ENCODE measurements at regions not wholly inside any gene's neighbourhood (a gene's known extent, or its start where the extent isn't known, plus 50 kb on each side); places are given as distances from the start of the nearest gene placed in this dataset.
"Not testable (repeated sequence)": the region's sequence is repeated elsewhere in the genome, so short reads cannot be mapped to it uniquely, and the experiment has no call there.

DNA sequence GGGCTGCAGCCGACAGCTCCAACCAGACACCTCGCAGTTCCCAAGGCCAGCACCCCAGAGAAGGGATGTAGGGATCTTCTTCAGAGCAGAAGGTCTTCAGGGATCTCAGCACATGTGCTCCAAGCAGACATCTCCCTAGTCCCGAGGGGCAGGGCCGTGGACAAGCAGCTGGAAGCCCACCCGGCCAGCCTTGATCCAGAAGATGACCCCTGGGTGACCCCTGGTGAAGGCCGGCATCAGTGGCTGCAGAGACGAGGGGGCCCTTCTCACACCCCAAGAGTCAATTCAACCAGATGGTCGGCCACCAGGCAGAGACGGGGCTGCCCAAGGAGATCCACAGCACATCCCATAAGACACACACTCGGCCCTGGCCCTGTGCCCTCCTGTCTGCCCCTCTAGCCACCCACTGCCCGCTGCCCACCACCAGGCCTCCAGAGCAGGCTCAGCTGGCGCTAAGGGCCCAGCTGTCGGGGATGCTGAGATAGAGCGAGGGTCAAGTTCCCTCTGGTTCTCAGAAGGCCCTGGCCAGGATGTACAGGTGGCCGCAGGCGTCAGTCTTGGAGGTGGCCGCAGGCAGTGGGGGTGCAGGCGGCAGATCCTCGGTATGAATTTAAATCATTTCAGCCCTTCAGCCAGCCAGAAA lies 168.3 kb downstream of the BRD1 start:
- DNase-seq (ENCODE audit: low spot score) = no peak

DNA sequence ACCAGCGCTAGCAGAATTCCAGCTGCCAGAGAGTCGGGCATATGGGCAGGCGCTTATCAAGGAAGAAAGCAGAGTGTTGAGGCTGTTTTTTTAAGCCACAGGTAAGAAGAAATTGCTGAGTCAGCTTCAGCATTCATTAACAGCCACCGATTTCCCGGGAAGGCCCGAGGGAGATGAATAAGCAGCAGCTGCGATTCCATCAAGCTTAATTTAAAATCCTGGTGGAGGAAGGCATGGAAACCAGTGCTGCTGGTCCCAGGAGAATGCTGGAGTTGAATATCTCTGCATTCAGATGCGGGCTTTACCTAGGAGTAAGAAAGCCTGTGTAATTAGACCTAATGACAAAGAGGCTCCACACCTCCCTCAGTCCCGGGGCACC lies 168.8 kb downstream of the BRD1 start:
- no peak for DNase-seq (ENCODE audit: low spot score)

DNA sequence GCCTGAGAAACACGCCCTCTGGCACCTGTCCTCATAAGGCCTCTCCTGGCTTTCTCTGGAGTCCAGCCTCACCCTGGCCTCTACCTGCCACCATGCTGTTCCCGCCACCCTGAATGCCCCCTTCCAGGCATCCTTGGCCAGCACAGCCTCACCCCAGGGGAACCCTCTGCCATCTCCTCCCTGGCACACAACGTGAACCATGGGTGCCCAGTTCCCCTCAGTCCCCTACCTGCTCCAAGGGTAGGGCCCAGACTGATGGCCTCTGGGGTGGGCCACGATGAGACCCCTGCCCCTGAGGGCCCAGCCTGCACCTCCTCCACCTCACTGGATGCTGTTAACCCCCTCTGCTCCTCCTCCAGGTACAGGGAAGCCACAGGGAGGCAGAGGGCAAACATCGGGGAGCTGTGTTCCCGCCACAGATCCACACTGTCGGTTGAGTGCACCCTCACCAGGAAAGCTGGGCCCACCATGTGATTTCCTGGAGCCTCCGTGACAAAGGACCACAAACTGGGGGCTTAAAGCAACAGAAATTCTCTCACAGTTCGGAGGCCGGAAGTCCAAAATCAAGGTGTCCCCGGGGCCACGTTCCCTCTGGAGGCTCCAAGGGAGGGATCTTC lies 169.6 kb downstream of the BRD1 start:
- no peak for DNase-seq (ENCODE audit: low spot score)

DNA sequence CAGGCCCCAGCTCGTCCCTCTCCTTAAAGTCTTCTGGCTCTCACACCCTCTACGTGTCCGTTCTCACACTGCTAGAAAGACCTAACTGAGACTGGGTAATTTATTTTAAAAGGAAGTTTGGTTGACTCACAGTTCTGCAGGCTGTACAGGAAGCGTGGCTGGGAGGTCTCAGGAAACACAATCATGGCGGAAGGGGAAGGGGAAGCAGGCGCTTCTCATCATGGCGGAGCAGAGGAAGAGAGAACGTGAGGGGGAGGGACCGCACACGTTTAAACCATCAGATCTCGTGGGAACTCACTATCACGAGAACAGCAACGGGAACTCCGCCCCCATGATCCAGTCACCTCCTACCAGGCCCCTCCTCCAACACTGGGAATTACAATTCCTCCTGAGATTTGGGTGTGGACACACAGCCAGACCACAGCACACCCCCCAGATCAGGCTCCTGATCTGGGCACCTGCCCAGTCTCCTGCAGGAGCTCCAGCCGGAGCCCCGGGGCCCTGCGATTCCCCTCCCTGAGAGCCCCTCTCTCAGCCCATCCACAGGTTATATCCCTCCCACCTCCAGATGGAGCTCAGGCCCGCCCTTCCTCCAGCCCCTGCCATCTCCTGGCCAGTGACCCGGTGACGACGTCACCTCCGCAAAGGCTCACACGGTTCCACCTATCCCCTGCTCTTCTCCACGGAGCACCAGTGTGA lies 170.2 kb downstream of the BRD1 start:
- no peak for DNase-seq (ENCODE audit: low spot score)

DNA sequence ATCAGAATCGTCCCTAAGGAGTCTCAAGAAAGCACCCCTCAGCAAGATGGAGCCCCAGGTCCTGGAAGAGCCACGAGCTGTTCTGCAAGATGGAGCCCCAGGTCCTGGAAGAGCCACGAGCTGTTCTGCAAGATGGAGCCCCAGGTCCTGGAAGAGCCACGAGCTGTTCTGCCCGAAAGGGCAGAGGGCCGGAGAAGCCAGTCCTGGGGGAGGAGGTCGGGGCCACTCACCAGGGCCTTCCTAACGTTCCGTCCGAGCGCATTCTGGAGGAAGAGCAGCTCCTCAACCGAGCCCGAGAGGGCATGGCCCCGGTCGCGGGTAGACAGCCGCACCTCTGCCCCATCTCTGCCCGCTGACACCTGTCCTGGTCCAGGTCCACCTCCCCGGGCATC lies 170.8 kb downstream of the BRD1 start:
- not testable (repeated sequence) for DNase-seq (ENCODE audit: low spot score)

DNA sequence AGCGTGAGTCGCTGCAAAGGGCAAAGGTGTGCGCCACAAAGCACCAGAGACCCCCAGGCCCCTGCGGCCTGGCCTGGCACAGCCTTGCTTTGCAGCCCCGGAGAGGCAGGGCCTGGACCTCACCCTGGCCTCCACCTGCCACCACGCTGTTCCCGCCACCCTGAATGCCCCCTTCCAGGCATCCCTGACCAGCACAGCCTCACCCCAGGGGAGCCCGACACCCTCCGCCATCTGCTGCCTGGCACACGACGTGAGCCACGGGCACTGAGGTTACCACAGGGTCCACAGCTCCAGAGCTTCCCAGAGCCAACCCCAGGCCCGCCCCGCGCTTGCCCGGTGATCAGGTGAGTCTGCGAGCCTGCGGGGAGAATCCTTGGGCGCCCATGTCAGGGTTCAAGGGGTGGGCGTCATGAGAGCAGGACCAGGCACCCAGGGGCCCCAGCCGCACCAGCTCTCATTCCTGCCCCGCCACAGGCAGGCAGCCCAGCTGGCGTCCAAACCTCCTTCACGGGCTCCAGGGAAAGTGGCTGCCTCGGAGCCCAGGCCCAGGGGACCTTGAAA lies 171.3 kb downstream of the BRD1 start:
- DNase-seq (ENCODE audit: low spot score) = no peak

DNA sequence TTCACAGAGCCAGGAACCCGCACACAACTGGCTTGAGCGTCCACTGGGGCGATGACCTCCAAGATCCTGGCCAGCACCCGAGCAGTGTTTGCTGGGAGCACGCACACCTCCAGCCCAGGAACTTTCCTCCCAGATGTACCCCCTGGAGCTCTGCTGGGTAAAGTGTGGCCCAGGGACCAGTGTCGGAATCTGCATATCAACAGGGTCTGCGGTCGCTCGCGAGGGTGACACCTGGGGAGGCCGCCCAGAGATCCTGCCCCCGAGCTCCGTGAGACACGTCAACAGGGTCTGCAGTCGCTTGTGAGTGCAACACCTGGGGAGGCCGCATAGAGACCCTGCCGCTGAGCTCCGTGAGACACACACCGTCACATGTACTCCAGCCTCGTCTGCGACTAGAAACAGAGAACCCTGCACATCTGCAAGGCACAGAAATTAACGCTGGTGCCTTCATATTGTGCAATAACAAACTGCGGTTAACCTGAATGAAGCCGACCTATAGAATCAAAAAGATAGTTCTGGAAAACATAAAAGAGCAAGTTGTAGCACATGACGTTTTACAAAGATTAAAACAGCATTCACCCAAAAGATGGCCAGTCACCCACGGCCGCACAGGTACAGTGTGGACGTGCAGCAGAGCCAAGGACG lies 172.4 kb downstream of the BRD1 start:
- no peak for DNase-seq (ENCODE audit: low spot score)

DNA sequence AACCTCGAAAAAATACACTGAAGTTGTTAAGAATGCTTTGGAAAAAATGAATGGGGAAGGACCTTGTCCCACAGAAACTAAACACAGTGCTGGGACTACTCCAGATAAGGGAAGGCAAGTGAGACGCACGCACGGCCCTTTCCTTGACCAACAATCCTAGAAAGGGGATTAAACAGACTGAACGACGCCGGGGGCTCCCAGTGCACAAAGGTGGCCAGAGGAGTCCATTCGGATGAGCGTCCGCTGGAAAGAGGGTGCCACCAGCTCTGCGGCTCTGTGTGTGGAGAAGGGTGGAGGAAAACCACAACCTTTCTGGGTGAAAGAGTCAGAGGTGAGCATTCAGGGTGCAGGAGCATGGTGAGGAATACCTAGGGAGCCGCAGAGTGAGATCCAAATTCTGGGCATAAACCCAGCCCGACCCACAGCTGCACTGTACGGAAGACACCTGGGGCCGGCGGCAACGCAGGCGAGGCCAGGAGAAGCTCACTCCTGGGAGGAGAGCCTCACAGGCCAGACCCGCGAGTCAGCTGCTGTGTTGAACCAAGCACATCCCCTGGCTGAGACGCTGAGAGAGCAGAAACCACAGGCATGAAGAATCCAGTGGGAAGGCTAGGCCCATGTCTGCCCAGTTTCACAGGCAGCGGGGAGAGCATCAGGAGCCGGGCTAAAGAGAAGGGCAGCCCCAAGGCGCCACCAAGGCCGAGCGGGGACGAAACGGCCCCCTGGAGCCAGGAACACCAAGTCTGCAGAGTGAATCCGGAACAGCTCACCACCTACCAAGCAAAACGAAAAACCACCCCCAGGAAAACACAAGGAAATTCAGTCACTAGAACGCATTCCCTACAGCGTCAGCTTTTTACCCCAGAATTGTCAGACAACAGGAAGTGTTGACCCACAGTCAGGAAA lies 177.1 kb downstream of the BRD1 start:
- DNase-seq (ENCODE audit: low spot score) = no peak

DNA sequence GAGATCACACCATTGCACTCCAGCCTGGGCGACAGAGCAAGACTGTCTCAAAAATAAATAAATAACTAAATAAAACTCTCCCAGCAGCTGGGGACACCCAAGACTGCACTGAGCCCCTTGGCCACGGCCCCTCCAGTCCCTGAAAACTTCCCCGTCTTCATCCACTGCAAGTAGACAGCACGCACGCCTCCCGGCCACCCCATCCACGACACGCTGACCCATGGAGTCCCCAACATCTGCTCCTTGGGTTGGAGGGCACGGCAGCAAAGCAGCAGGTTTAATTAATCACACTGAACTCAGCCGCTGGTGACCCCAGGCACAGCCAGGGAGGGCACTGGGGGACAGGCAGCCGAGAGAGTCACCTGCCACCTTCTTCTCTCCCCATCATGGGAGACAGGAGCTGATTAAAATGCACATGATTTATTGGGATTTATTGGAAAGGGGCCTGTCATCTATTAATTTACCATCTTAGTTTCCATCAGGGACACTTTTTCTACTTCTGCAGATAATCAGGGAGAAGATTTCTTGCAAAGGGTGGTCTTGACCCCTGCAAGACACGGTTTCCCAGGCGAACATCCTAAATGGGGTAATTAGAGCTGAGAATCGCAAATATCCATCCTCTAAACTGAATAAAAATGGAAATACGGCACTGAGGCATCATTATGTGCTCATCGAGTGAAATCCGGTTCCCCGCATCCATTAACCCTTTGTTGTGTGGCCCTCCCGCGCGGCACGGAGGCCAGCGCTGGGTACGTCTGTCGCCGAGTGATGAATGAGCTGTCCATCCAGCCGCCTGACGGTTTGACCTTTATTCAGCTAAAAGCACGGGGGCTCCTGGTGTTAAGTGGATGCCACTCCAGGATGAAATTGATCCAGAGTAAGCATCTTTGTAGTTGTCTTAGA lies 178.3 kb downstream of the BRD1 start:
- no peak for DNase-seq (ENCODE audit: low spot score)

DNA sequence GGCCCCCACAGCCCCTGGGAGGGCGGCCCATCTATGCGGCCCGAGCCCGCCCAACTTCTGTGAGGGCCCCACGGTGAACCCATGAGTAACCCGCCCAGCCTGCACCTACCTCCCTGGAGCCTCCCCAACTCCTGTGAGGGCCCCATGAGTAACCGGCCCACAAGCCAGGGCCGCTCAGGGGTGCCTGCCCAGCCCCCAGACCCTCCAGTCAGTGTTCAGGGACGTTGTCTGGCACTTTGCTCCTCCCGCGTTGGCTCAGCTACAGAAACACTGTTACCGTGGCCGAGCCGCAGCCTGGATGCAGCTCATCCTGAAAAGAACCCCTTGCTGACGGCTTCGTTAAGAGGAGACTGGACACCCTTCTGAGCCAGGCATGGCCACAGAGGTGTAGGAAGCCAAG lies 179.6 kb downstream of the BRD1 start:
- DNase-seq (ENCODE audit: low spot score) = no peak

DNA sequence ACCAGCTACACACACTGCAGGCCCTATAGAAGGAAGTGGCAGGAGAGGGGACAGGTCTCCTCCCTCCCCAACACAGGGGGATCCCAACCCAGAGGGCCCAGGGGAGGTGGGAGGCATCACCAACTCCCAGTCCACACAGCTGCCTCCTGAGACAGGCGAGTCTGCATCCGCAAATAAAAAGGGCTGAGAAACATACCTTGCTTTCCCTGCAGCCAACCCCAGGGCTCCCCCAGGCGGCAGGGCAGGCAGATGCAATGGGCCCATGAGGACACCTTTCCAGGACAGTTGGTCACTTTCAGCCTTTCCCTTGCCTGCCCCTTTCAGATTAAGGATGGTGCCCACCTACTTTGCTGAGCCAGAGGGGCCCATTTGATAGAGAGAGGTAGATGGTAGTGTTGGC lies 180.0 kb downstream of the BRD1 start:
- DNase-seq (ENCODE audit: low spot score) = no peak

DNA sequence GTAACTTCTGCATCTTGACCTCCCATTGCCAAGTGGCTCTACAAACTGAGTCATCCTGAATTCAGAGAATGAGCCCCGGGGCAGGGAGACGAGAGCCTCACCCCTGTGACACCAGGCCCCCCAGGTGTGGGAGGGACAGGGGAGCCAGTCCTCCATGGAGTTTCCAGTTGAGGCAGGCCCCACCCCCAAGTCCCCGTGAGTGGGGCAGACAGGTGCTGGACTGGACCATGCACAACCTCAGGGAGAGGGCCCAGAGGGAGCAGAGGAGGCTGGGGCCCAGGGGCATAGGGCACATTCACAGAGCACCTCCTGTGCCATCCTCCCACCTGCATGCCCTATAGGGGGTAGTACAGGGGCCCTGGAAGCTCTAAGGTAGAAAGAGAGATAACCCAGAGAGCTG lies 180.8 kb downstream of the BRD1 start:
- no peak for DNase-seq (ENCODE audit: low spot score)

DNA sequence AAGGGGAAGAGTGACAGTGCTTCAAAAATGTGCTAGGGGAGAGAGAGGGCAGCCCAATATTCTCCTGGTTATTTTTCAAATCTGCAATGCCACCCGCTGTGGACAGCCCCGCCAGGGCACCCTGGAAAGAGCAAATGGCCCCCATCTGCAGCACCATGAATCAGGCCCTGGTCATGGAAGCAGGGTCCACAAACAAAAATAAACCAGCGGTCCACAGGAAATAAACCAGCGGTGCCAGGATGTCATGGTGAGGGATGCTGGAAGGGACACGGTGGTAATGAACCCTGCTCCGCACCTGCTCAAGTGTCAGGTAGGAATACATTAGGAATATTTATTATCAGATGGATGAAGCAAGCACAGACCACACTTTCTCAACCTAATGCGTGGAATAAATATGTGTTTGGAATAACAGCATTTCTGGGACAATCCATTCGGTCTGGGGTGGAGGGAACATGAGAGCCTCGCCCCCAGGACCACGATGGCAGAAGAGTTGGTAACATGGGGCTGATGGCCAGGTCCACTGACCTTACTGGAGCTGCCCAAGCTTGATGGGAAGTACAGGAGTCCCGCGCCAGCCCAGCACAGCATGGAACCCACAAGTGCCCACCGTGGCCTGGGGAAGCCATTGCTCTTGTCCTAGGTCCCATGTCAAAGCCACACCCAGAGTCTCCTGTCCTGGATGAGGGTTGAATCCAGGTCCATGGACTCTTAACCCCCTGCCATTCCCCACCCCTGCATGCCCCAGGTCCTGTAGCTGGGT lies 181.7 kb downstream of the BRD1 start:
- no peak for DNase-seq (ENCODE audit: low spot score)

DNA sequence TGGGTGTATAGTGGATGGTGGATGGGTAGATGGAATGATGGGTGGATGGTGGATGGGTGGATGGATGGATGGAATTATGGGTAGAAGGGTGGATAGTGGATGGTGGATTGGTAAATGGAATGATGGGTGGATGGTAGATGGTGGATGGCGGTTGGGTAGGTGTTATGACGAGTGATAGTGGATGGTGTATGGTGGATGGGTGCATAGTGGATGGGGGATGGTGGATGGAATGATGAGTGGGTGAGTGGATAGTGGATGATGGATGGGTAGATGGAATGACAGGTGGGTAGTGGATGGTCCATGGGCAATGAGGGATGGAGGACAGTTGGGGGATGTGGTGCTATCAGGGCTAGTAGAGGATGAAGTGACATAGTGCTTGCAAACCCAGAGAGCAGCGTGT lies 182.4 kb downstream of the BRD1 start:
- no peak for DNase-seq (ENCODE audit: low spot score)

DNA sequence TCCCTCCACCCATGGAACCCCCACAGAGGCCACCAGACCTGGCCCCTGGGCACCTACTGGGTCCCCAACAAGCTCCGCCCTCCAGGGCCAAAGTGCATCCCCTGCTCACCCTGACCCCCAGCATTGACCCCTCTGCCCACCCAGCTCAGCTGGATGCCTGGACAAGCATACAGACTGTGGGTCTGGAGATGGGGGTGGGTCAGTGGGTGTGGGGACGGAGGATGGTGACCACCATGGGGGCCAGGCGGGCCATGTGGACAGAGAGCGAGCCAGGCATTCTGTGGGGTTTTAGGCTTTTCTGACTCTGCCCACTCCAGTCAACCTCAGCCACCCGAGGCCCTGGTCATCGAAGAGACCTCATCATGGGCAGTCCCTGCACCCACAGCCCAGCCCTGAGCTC lies 183.7 kb downstream of the BRD1 start:
- no peak for DNase-seq (ENCODE audit: low spot score)

DNA sequence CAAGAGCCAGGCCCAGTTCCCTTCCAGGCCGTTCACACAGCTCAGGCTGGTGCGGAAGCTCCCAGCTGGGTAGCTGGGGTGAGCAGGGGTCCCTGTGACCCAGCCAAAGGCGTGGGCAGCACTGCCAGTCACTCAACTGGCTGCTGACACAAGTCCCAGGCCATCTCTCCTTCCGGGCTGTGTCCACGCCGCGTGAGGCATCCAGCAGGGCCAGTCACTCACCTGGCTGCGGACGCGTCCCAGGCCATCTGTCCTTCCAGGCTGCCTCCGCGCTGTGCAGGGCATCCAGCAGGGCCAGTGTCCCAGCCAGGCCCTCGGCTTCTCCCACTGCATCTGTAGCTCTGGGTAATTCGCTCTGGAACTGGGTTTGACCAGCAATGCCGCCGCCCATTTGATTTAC lies 184.2 kb downstream of the BRD1 start:
- DNase-seq (ENCODE audit: low spot score) = no peak

DNA sequence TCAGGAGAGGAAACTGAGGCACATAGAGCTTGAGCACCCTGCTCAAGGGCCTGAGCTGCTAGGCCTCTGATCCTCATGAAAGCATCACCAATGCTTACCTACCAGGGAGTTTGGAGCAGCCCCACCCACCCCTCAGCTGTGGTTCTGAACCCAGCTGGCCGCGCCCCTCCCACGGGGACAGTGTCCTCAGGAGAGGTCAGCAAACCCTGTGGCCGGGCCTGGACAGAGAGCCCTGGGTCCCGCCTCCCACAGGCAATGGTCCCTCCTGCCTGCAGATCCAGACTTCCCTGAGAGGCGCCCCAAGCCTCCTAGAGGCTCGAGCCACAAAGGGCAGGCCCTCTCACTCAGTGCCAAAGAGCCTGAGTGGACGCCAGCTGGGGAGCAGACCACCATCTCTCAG lies 184.9 kb downstream of the BRD1 start:
- no peak for DNase-seq (ENCODE audit: low spot score)

DNA sequence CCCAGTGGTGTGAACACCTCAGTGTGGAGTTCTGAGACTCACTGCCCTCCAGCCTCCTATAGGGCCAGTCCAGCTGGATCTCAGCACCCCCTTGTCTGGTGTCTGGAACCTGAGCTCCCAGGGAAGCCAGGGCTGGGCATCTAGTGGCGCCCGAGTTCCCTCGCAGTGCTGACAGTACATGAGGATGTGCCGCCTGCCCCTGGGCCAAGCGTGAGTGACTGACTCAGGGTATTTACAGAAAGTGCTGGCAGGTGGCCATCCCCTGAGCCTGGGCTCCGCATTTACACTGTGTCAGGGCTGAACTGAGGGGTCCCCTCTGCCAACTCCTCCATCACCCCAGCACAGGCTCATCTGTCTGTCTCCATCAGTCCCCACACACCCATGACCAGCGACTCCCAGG lies 185.3 kb downstream of the BRD1 start:
- DNase-seq (ENCODE audit: low spot score) = no peak

DNA sequence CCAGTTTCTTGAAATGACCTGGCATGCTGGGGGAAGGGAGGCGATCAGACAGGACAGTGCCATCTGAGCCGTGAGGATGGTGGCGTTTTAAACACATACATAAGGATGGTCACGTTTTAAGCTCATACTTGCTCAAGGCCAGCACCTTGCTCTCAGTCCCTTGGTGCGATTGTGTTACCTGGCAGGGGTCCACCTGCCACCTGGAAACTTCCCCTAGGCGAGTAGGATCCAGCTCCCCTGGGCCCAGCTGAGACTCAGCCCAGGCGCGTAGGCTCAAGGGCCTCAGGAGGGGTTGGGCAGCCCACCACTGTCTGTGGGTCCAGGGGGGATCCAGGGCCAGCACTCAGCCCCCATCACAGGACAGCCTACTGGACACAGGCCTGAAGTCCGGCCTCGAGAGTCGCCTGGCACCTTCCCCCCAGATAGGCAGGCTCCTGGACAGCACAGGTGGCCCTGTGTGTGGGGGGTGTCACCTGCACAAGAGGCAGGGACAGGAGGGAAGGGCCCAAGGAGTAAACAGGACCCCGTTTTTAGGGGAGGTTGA lies 185.8 kb downstream of the BRD1 start:
- no peak for DNase-seq (ENCODE audit: low spot score)
